ENCODE measurements at regions not wholly inside any gene's neighbourhood (a gene's known extent, or its start where the extent isn't known, plus 50 kb on each side); places are given as distances from the start of the nearest gene placed in this dataset.

- H3K36me3 ChIP-seq = no peaks in the 10 kb centered on the region
- H3K9me3 ChIP-seq = peaks cover 0 to 48% (median 17%) of the 10 kb centered on the region in 11 donors
- H3K27ac ChIP-seq = no peak overlapping the region
- no peak overlapping the region for H3K4me3 ChIP-seq
- no peak for ATAC-seq
- 87 to 95% methylated on average over 1 of the region's 1 CpG for WGBS, 2 donors
- TF ChIP-seq, protein P1, sequence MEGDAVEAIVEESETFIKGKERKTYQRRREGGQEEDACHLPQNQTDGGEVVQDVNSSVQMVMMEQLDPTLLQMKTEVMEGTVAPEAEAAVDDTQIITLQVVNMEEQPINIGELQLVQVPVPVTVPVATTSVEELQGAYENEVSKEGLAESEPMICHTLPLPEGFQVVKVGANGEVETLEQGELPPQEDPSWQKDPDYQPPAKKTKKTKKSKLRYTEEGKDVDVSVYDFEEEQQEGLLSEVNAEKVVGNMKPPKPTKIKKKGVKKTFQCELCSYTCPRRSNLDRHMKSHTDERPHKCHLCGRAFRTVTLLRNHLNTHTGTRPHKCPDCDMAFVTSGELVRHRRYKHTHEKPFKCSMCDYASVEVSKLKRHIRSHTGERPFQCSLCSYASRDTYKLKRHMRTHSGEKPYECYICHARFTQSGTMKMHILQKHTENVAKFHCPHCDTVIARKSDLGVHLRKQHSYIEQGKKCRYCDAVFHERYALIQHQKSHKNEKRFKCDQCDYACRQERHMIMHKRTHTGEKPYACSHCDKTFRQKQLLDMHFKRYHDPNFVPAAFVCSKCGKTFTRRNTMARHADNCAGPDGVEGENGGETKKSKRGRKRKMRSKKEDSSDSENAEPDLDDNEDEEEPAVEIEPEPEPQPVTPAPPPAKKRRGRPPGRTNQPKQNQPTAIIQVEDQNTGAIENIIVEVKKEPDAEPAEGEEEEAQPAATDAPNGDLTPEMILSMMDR (IDR thresholded peaks at IDR 0.05) = no peak
- no peaks in the 10 kb centered on the region for H3K4me1 ChIP-seq
- intact Hi-C loops (cut with DNase I) = no loop called here
- no peak for DNase-seq
- no peaks in the 10 kb centered on the region for H3K27me3 ChIP-seq
Measured at GRCh38 chr10:3606309-3606708, 178.7 kb downstream of the KLF6 start.

- intact Hi-C loops (cut with DNase I) = no loop called here
- 93 to 95% methylated on average over 2 of the region's 2 CpGs for WGBS, 2 donors
- Histone ChIP-seq H3K27ac (no peak overlapping the region), H3K9me3 (peaks cover 0 to 44% (median 17%) of the 10 kb centered on the region in 11 donors), H3K36me3 (no peaks in the 10 kb centered on the region), H3K4me1 (no peaks in the 10 kb centered on the region), H3K27me3 (no peaks in the 10 kb centered on the region), H3K4me3 (no peak overlapping the region)
- DNase-seq = no peak
- no peak for ATAC-seq
- TF ChIP-seq, protein P1 (IDR thresholded peaks at IDR 0.05) = no peak
Measured at GRCh38 chr10:3605882-3606281, 179.1 kb downstream of the KLF6 start.

DNA sequence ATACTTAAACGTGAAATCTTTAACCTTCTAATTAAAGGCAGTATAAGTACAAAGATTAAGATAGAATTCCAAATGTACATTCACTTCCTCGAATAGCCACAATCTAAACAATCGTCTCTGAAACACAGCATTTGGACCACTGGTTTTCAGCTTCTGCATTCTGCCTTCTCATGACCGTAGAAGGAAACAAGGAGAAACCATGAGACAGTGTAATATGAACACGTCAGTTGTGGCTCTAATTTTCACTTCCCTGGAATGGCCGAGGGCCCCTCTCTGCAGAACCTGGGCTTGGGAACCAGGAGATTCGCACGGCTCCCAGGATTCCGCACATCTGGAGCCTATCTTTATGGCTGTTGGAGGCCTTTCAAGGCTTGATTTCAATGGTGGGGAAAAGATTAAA is 189.3 kb downstream of the KLF6 start:
- H3K9me3 ChIP-seq = no peaks in the 10 kb centered on the region
- 91 to 93% methylated on average over 9 of the region's 9 CpGs for WGBS, 2 donors
- DNase-seq = no peak
- no peaks in the 10 kb centered on the region for H3K4me1 ChIP-seq
- TF ChIP-seq, protein P1 (IDR thresholded peaks at IDR 0.05) = no peak
- intact Hi-C loops (cut with DNase I) = no loop called here
- no peak overlapping the region for H3K27ac ChIP-seq
- H3K4me3 ChIP-seq = no peak overlapping the region
- no peak for ATAC-seq
- H3K27me3 ChIP-seq = peaks cover 0 to 4% (median 0%) of the 10 kb centered on the region in 7 donors
- H3K36me3 ChIP-seq = no peaks in the 10 kb centered on the region

- TF ChIP-seq, protein P1 (IDR thresholded peaks at IDR 0.05) = no peak
- WGBS, 2 donors = 94 to 95% methylated on average over 6 of the region's 6 CpGs
- no peak for ATAC-seq
- Histone ChIP-seq H3K36me3 (no peaks in the 10 kb centered on the region), H3K9me3 (no peaks in the 10 kb centered on the region), H3K4me1 (no peaks in the 10 kb centered on the region), H3K4me3 (no peak overlapping the region), H3K27me3 (no peaks in the 10 kb centered on the region), H3K27ac (no peak overlapping the region)
- intact Hi-C loops (cut with DNase I) = no loop called here
- DNase-seq = no peak
Measured at GRCh38 chr10:3593611-3594010, 191.4 kb downstream of the KLF6 start.

DNA sequence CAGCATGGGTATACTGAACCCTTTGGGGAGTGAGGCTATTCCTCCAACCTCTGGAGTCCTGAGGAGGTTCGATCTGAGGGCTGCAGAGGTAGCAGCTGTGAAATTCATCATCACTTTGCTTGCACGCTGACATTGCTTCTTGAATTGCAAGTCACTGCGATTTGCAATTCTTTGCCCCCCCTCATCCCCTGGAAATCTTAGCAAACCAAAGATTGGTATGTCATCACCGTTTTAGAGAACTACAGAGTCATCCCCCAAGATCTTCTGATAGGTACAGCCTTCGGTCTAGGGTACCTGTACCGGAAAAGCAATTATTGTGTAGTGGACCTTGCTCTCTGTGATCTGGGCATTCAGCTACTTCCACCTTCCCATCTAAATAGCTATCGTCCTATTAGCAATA is 192.6 kb downstream of the KLF6 start:
- TF ChIP-seq, protein P1 (IDR thresholded peaks at IDR 0.05) = no peak
- intact Hi-C loops (cut with DNase I) = no loop called here
- Histone ChIP-seq H3K4me3 (no peak overlapping the region), H3K36me3 (no peaks in the 10 kb centered on the region), H3K4me1 (no peaks in the 10 kb centered on the region), H3K27me3 (no peaks in the 10 kb centered on the region), H3K27ac (no peak overlapping the region), H3K9me3 (no peaks in the 10 kb centered on the region)
- no peak for DNase-seq
- no peak for ATAC-seq
- 79 to 86% methylated on average over 7 of the region's 7 CpGs for WGBS, 2 donors
